GDM1 (cell line): ENCODE measurements at regions not wholly inside any gene's neighbourhood (a gene's known extent, or its start where the extent isn't known, plus 50 kb on each side); places are given as distances from the start of the nearest gene placed in this dataset.
"Not testable (repeated sequence)": the region's sequence is repeated elsewhere in the genome, so short reads cannot be mapped to it uniquely, and the experiment has no call there.

Experiments used
- DNase-seq: peaks from one replicate; lab custom pipeline; 2025; lab: John Stamatoyannopoulos, UW

DNA sequence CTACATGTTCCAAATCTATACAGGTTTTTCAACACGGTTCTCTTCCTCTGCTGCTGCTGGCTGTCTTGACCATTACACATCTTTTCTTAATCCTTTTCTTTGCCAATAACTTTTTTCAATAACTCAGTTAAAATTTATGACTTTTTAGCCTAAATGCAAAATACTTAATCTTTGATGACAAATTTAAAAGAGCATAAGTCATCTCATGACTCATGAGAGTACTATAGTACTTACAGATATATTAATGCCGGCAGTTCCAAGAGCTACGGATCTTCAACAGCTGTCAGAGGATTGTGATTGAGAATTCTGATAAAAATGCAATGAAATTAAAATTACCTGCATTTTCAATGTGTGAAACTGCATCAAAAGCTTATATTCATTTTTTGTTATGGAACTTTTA is 105.5 kb downstream of the KPNA2 start:
- DNase-seq = no peak

GRCh38 chr17:68142595-68142994 is 105.2 kb upstream of the AMZ2 start:
- no peak for DNase-seq

- DNase-seq = no peak
Measured at GRCh38 chr17:68143425-68143824, 104.4 kb upstream of the AMZ2 start.

DNA sequence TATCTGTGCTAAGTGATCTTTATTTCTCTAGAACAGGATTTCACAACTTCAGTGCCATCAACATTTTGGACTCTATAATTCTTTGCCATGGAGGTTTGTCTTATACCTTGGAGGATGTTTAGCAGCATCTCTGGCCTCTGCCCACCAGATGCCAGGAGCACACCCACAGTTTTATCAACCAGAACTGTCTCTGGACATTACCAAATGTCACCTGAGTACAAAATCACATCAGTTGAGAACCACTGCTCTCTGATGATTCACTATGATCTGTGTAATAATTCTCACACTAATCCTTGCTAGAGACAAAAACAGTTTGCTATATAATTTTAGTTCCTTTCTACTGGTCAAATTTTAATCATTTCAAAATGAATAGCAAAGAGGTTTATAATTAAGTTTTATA is 102.8 kb upstream of the AMZ2 start:
- DNase-seq = no peak

DNA sequence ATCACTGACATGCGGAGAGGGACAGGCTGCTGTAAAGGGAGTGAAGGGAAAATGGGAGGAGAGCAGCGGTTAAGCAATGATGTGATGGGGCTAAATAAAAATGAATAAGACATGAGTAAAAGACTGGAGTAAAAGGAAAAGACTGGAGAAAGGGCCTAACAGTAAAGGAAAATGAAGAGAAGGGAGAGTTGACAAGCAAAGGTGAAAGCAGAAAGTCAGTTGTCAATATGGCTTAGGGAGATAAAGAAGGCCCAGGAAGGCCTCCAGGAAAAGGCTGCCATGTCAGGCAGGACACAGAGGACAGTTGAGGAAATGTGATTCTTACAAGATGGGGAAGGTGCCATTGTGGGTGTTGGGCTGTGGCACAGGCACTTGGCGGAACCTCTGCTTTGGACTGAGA is 98.9 kb upstream of the AMZ2 start:
- DNase-seq = no peak

DNA sequence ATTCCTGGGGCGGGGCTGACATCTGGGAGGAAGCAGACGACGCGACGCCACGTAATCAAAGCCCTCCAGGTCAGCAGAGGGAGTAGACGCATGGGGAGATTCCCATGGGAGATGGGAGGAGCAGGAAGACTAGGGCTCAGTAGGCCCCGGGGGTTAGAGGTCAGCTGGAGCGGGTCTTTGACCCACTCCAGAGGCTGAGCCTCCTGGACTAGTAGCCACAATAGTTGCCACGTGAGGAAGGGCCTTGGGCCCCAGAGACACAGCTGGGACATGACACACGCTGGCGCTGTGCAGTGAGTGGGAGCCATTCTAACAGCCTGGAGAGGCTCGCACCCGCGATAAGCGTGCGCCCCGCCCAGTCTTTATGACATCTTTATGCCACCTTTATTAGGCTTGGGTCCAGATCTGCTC is 95.7 kb upstream of the AMZ2 start:
- no peak for DNase-seq

GRCh38 chr17:68155692-68156091 is 92.2 kb upstream of the AMZ2 start:
- no peak for DNase-seq

- no peak for DNase-seq
Measured at GRCh38 chr17:68161644-68162428, 86.0 kb upstream of the AMZ2 start.

- DNase-seq = not testable (repeated sequence)
Measured at GRCh38 chr17:68168273-68169164, 79.3 kb upstream of the AMZ2 start.

DNA sequence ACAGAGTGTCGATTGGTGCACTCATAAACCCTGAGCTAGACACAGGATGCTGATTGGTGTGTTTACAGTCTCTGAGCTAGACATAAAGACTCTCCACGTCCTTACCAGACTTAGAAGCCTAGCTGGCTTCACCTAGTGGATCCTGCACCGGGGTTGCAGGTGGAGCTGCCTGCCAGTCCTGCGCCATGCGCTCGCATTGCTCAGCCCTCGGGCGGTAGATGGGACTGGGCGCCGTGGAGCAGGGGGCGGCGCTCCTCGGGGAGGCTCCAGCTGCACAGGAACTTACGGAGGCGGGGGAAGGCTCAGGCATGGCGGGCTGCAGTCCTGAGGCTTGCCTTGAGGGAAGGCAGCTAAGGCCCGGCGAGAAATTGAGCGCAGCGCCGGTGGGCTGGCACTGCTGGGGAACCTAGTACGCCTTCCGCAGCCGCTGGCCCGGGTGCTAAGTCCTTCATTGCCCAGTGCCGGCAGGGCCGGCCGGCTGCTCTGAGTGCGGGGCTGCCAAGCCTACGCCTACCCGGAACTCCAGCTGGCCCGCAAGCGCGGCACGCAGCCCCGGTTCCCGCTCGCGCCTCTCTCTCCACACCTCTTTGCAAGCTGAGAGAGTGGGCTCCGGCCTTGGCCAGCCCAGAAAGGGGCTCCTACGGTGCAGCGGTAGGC is 78.5 kb upstream of the AMZ2 start:
- not testable (repeated sequence) for DNase-seq

DNA sequence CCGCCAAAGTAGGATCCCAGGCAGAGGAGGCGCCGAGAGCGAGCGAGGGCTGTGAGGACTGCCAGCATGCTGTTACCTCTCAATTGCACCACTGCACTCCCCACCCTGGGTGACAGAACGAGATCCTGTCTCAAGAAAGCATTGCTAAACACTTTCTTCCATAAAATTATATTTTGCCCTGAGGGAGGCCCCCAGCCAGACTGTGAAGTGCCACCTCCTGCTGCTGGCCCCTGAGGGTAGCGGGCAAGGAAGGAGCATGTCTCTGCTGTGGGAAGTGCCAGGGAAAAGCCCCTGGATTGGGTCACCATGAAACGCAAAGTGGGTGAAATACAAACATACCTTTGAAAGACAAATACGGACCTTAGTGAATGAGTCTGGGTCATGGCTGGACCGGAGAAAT is 78.0 kb upstream of the AMZ2 start:
- DNase-seq = no peak

- no peak for DNase-seq
Measured at GRCh38 chr17:68170246-68170645, 77.6 kb upstream of the AMZ2 start.

DNA sequence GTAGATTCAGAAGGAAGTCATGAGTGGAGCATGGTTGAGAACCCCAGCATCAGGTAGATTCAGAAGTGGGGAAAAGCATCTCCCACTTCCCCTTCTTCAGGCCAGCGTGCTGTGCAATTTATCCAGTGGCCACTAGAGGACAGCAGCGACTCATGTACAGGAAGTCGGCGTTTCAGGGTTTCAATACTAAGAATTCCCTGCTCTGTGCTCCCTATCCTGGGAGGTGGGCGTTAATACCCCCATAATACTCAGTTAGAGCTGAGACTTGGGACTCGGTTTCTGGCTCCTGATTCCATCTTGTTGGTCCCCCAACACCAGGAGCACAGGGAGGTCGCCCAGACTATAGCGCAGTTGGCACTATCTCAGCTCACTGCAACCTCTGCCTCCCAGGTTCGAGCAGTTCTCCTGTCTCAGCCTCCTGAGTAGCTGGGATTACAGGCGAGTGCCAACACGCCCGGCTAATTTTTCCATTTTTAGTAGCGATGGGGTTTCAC is 75.3 kb upstream of the AMZ2 start:
- DNase-seq = peak; percentile 53

GRCh38 chr17:68175416-68175815 is 72.4 kb upstream of the AMZ2 start:
- DNase-seq = no peak

- no peak for DNase-seq
Measured at GRCh38 chr17:68175905-68176304, 71.9 kb upstream of the AMZ2 start.

DNA sequence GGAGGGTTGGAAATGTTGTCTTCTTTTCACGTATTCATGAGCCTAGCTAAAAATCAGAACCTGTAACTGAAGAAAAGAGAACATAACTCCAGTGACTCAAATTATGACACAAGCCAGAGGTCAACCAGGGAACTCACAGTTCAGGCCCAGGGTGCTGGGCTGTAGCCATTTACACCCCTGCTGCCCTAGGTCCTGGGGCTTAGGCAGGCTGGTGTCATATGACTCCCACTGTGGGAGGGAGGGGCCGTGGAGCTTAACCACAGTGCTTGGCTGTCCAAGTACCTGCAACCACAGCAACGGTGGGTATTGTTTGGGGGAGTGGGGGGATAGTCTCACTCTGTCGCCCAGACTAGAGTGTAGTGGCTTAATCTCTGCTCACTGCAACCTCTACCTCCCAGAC is 71.1 kb upstream of the AMZ2 start:
- DNase-seq = no peak

- no peak for DNase-seq
Measured at GRCh38 chr17:68178831-68179230, 69.0 kb upstream of the AMZ2 start.

GRCh38 chr17:68179236-68179925 is 68.5 kb upstream of the AMZ2 start:
- DNase-seq = no peak

- DNase-seq = no peak
Measured at GRCh38 chr17:68179926-68180285, 67.9 kb upstream of the AMZ2 start.

DNA sequence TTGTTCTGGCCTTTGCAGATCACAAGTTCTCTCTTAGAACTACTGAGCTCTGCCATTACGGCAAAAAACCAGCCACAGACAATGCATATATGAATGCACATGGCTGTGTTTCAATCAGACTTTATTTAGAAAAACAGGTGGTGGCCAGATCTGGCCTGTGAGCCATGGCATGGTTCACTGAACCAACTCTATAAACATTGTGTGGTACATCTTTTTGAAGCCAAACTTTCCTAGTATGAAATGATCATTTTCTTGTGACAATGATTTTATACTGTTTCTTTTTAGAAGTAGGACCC is 65.9 kb upstream of the AMZ2 start:
- no peak for DNase-seq

GRCh38 chr17:68182940-68183551 is 64.8 kb upstream of the AMZ2 start:
- DNase-seq = no peak

GRCh38 chr17:68184141-68184571 is 63.7 kb upstream of the AMZ2 start:
- no peak for DNase-seq
